Prostate gland (tissue), 2 donors: ENCODE measurements at regions not wholly inside any gene's neighbourhood (a gene's known extent, or its start where the extent isn't known, plus 50 kb on each side); places are given as distances from the start of the nearest gene placed in this dataset.

Experiments
- DNase-seq: peaks from one replicate; pipeline ENCODE4 v3.0.0-alpha.2; 2019; ENCODE audit warnings: low spot score
- H3K27ac ChIP-seq, 2 donors: fragments of 200-600 bp; sonication (generic); 2 replicates each; pipeline ENCODE4 v1.5.1; 2017 to 2019
- H3K27me3 ChIP-seq: fragments of 200-600 bp; sonication (generic); replicated peaks from 2 replicates; pipeline ENCODE4 v1.5.1; 2019; ENCODE audit not compliant: insufficient read depth
- H3K36me3 ChIP-seq, 2 donors: fragments of 200-600 bp; sonication (generic); 1 replicate in 1 of 2; 2 replicates in 1 of 2; pipeline versions ENCODE4 v1.5.1 to v1.8.1; 2017 to 2019
- H3K4me1 ChIP-seq: fragments of 200-600 bp; sonication (generic); replicated peaks from 2 replicates; pipeline ENCODE4 v1.5.1; 2019
- H3K4me3 ChIP-seq, 2 donors: fragments of 200-600 bp; sonication (generic); 2 replicates each; pipeline ENCODE4 v1.5.1; 2017 to 2019
- H3K9me3 ChIP-seq: fragments of 200-600 bp; sonication (generic); 2 replicates; pipeline ENCODE4 v1.5.1; 2017
- CTCF ChIP-seq, 4 experiments: fragments of 200-600 bp in 2 of 4; fragments of 450-650 bp in 2 of 4; sonication (generic) in 2 of 4; IDR thresholded peaks; 1 replicate in 3 of 4; 2 replicates in 1 of 4; pipeline ENCODE4 v1.5.1; 2016 to 2019; ENCODE audit warnings: antibody characterized with exemption in 4 of 4, mild to moderate bottlenecking in 2 of 4, moderate library complexity in 2 of 4
- POLR2A ChIP-seq: fragments of 450-650 bp; IDR thresholded peaks from one replicate; pipeline ENCODE4 v1.6.1; 2016; ENCODE audit warnings: antibody characterized with exemption, mild to moderate bottlenecking
- POLR2AphosphoS5 ChIP-seq: sonication (generic); formaldehyde crosslinking; IDR thresholded peaks from one replicate; pipeline ENCODE4 v1.6.1; 2017; ENCODE audit warnings: antibody characterized with exemption
- WGBS: methylation state at CpG from one replicate; pipeline ENCODE4 v1.1.5; 2018; 5-methylcytosine and 5-hydroxymethylcytosine counted together
- intact Hi-C: fragments of 100-400 bp; cut with DNase I; formaldehyde crosslinking; loops from one replicate; pipeline ENCODE4 v1.14.2; 2022

GRCh38 chr4:19248023-19248422 lies 1003.7 kb upstream of the SLIT2 start:
- TF ChIP-seq POLR2AphosphoS5 (no peak), CTCF (IDR thresholded peaks at IDR 0.05) (no peak), POLR2A (no peak)
- no peaks in the 10 kb centered on the region for H3K27me3 ChIP-seq
- H3K4me3 ChIP-seq: no peak overlapping the region
- WGBS: 70% methylated on average over 4 of the region's 4 CpGs
- intact Hi-C loops: no loop called here
- DNase-seq: no peak
- H3K36me3 ChIP-seq: no peaks in the 10 kb centered on the region
- H3K27ac ChIP-seq: no peak overlapping the region
- H3K9me3 ChIP-seq: no peaks in the 10 kb centered on the region
- no peaks in the 10 kb centered on the region for H3K4me1 ChIP-seq

DNA sequence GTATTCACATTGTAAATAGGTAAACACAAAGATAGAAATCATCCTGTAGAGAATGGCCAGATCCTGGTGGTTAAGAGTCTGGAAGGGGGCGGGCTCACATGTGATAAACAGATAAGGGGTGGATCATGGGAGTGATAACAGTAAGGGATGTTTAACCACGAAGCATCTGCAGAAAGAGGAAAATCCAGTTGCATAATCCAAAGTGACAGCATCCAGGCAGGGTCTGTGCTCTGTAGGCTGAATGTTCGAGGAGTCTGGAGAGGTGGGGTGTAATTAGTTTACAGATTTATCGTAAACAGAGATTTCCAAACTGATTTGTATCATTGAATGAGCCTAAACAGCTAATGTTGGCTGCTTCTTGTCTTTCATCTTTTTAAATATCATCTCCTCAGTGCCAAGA lies 1009.8 kb upstream of the SLIT2 start:
- intact Hi-C loops: no loop called here
- H3K27ac ChIP-seq: no peak overlapping the region
- H3K4me3 ChIP-seq: no peak overlapping the region
- TF ChIP-seq POLR2AphosphoS5: no peak
- TF ChIP-seq POLR2A: no peak
- no peak for TF ChIP-seq CTCF (IDR thresholded peaks at IDR 0.05)
- DNase-seq: no peak
- H3K36me3 ChIP-seq: no peaks in the 10 kb centered on the region
- no peaks in the 10 kb centered on the region for H3K27me3 ChIP-seq
- H3K9me3 ChIP-seq: no peaks in the 10 kb centered on the region
- H3K4me1 ChIP-seq: no peaks in the 10 kb centered on the region
- WGBS: 62% methylated on average over 4 of the region's 4 CpGs

DNA sequence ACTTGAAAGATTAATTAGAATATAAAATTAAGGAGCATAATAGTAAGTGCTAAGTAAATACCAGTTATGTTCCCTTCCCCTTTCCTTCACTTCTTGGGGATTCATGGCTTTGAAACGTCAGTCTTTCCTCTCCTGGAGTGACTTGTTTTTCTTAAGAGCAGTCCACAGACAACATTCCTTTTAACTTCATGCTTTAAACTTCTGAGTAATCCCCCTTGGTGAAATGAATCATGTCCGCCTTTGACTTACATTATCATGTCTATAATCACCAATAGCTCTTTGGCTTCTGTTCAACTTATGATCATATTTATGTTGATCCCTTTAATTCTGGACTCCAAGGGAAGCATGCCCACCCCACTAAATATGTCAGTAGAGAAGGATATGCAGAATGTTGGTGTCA lies 1012.1 kb upstream of the SLIT2 start:
- WGBS: 62% methylated on average over 2 of the region's 2 CpGs
- H3K4me1 ChIP-seq: no peaks in the 10 kb centered on the region
- TF ChIP-seq POLR2AphosphoS5: no peak
- no peak for TF ChIP-seq POLR2A
- TF ChIP-seq CTCF (IDR thresholded peaks at IDR 0.05): no peak
- no peaks in the 10 kb centered on the region for H3K36me3 ChIP-seq
- intact Hi-C loops: no loop called here
- H3K4me3 ChIP-seq: no peak overlapping the region
- H3K27me3 ChIP-seq: no peaks in the 10 kb centered on the region
- no peak for DNase-seq
- H3K27ac ChIP-seq: no peak overlapping the region
- no peaks in the 10 kb centered on the region for H3K9me3 ChIP-seq

DNA sequence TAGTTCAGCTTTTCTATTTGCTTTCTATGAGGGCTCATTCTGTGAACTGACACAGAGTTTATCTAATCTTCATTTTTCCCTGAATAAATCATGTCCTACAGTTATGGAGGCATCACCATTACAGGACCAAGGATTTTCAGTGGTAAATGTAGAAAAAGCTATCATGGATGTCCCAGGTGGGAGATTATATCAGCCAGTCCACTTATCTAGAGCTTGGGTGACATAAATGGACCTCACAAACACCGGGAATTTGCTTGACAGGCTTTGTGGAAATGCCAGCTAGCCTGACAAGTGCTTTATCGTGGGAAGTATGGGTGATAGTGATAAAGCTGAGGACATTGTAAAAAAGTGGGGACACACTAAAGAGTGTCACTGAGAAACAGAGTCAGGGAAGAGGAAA lies 1015.2 kb upstream of the SLIT2 start:
- intact Hi-C loops: no loop called here
- H3K4me1 ChIP-seq: no peaks in the 10 kb centered on the region
- no peak overlapping the region for H3K4me3 ChIP-seq
- TF ChIP-seq CTCF (IDR thresholded peaks at IDR 0.05) (no peak), POLR2A (no peak), POLR2AphosphoS5 (no peak)
- no peak overlapping the region for H3K27ac ChIP-seq
- no peaks in the 10 kb centered on the region for H3K9me3 ChIP-seq
- no peak for DNase-seq
- no peaks in the 10 kb centered on the region for H3K36me3 ChIP-seq
- no peaks in the 10 kb centered on the region for H3K27me3 ChIP-seq
- 51% methylated on average over 2 of the region's 2 CpGs for WGBS

DNA sequence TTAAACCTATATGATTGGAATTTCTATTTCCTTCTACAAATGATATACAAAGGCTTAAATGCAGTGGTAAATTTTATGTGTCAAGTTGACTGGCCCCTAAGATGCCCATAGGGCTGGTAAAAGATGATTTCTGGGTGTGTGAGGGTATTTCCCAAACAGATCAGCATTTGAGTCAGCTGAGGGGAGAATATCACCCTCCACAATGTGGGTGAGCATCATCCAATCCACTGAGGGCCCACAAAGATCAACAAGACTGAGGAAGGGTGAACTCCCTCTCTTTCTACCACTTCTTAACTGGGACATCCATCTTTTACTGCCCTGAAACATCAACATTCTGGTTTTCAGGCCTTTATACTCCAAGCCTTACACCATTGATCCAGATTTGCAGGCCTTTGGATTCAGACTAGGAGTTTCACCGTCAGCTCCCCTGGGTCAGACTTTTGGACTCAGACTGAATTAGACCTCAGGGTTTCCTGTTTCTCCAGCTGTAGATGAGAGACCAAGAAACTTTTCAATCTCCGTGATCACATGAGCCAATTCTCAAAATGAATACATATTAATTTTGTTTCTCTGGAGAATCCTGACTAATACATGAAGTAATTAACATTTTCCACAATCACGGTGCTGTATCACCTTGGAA lies 1020.7 kb upstream of the SLIT2 start:
- no peak for DNase-seq
- TF ChIP-seq POLR2AphosphoS5: no peak

More for the DNA sequence above, 1020.7 kb upstream of the SLIT2 start:
- intact Hi-C loops: no loop called here
- no peak overlapping the region for H3K4me3 ChIP-seq
- H3K9me3 ChIP-seq: no peaks in the 10 kb centered on the region
- no peaks in the 10 kb centered on the region for H3K36me3 ChIP-seq
- H3K27me3 ChIP-seq: no peaks in the 10 kb centered on the region
- WGBS: 61% methylated on average over 3 of the region's 3 CpGs
- no peak overlapping the region for H3K27ac ChIP-seq
- no peaks in the 10 kb centered on the region for H3K4me1 ChIP-seq
